DOHH2 (cell line): ENCODE measurements at regions not wholly inside any gene's neighbourhood (a gene's known extent, or its start where the extent isn't known, plus 50 kb on each side); places are given as distances from the start of the nearest gene placed in this dataset.

ENCODE experiments used
- CTCF ChIP-seq: fragments of 200-600 bp; sonication (generic); IDR thresholded peaks from one replicate; pipeline ENCODE4 v1.5.1; 2014; ENCODE audit warnings: antibody characterized with exemption, mild to moderate bottlenecking, low read depth, low read length; ENCODE audit not compliant: poor library complexity, severe bottlenecking
- EZH2phosphoT487 ChIP-seq: fragments of 200-600 bp; sonication (generic); IDR thresholded peaks from 2 replicates; pipeline ENCODE4 v1.6.1; 2017; ENCODE audit warnings: borderline replicate concordance, mild to moderate bottlenecking, antibody characterized with exemption, low read length, moderate library complexity, mixed read lengths

- TF ChIP-seq CTCF (no peak), EZH2phosphoT487 (no peak)
Observed at GRCh38 chr14:29262979-29263378, 496.4 kb downstream of the FOXG1 start.
